ENCODE measurements at regions not wholly inside any gene's neighbourhood (a gene's known extent, or its start where the extent isn't known, plus 50 kb on each side); places are given as distances from the start of the nearest gene placed in this dataset.

DNA sequence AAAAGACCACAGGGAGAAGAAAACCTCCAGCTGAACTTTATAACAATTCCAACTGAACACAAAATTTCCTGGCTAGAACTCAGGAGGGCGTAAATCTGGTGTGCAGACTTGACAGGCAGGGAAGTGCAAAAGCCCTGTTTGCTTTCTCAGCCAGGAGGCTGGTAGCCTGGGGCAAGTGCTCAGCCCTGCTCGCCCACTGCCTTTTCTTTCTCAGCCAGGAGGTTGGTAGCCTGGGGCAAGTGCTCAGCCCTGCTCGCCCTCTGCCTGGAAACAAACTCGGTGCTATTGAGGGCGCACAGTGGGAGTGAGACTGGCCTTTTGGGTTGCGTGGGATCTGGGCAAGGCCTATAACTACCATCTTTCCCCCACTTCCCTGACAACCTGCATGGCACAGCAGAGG lies 275.4 kb upstream of the MAOA start:
- TF ChIP-seq, protein P1, sequence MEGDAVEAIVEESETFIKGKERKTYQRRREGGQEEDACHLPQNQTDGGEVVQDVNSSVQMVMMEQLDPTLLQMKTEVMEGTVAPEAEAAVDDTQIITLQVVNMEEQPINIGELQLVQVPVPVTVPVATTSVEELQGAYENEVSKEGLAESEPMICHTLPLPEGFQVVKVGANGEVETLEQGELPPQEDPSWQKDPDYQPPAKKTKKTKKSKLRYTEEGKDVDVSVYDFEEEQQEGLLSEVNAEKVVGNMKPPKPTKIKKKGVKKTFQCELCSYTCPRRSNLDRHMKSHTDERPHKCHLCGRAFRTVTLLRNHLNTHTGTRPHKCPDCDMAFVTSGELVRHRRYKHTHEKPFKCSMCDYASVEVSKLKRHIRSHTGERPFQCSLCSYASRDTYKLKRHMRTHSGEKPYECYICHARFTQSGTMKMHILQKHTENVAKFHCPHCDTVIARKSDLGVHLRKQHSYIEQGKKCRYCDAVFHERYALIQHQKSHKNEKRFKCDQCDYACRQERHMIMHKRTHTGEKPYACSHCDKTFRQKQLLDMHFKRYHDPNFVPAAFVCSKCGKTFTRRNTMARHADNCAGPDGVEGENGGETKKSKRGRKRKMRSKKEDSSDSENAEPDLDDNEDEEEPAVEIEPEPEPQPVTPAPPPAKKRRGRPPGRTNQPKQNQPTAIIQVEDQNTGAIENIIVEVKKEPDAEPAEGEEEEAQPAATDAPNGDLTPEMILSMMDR (conservative IDR thresholded peaks at IDR 0.05; ENCODE audit: low read length), result no peak
- TF ChIP-seq EZH2phosphoT487 (IDR thresholded peaks at IDR 0.05; ENCODE audit: borderline replicate concordance), result no peak
